ENCODE measurements at regions not wholly inside any gene's neighbourhood (a gene's known extent, or its start where the extent isn't known, plus 50 kb on each side); places are given as distances from the start of the nearest gene placed in this dataset.

GRCh38 chr2:144702051-144702450 is 182.1 kb upstream of the ZEB2 start:
- DNase-seq (ENCODE audit: low spot score), result no peak
- no peaks in the 10 kb centered on the region for H4K20me1 ChIP-seq (replicated peaks; ENCODE audit: insufficient read depth)
- Mint-ChIP-seq H3K27me3 (ENCODE audit: insufficient read depth, low read depth, poor library complexity) (no peaks in the 10 kb centered on the region), H3K9me3 (no peaks in the 10 kb centered on the region), H3K27ac (no peak overlapping the region), H3K4me1 (peaks cover 6% of the 10 kb centered on the region; the same call in 2 of the 3 replicates), H3K4me3 (no peak overlapping the region), H3K36me3 (ENCODE audit: low read depth) (no peaks in the 10 kb centered on the region)
- TF ChIP-seq, protein P1, sequence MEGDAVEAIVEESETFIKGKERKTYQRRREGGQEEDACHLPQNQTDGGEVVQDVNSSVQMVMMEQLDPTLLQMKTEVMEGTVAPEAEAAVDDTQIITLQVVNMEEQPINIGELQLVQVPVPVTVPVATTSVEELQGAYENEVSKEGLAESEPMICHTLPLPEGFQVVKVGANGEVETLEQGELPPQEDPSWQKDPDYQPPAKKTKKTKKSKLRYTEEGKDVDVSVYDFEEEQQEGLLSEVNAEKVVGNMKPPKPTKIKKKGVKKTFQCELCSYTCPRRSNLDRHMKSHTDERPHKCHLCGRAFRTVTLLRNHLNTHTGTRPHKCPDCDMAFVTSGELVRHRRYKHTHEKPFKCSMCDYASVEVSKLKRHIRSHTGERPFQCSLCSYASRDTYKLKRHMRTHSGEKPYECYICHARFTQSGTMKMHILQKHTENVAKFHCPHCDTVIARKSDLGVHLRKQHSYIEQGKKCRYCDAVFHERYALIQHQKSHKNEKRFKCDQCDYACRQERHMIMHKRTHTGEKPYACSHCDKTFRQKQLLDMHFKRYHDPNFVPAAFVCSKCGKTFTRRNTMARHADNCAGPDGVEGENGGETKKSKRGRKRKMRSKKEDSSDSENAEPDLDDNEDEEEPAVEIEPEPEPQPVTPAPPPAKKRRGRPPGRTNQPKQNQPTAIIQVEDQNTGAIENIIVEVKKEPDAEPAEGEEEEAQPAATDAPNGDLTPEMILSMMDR (conservative IDR thresholded peaks at IDR 0.05; ENCODE audit: low read depth in 2 of 2), result no peak
- TF ChIP-seq CREB1 (CRISPR knock-in tag; IDR thresholded peaks at IDR 0.05; ENCODE audit: low read depth) (no peak), EZH2 (IDR thresholded peaks at IDR 0.05; ENCODE audit: low read depth, unreplicated experiment) (no peak), STAT1 (IDR thresholded peaks at IDR 0.05; ENCODE audit: unreplicated experiment) (no peak), POLR2AphosphoS5 (IDR thresholded peaks at IDR 0.05; ENCODE audit: low read depth) (no peak), NANOG (IDR thresholded peaks at IDR 0.05; ENCODE audit: borderline replicate concordance) (no peak), ETS1 (IDR thresholded peaks at IDR 0.05) (no peak), ZNF114 (CRISPR knock-in tag; IDR thresholded peaks at IDR 0.05) (no peak), JUNB (IDR thresholded peaks at IDR 0.05; ENCODE audit: unreplicated experiment) (no peak), EZH2phosphoT487 (IDR thresholded peaks at IDR 0.05; ENCODE audit: unreplicated experiment) (no peak), ZNF331 (CRISPR knock-in tag; IDR thresholded peaks at IDR 0.05; ENCODE audit: low read depth) (no peak)
- TF ChIP-seq, protein P2, sequence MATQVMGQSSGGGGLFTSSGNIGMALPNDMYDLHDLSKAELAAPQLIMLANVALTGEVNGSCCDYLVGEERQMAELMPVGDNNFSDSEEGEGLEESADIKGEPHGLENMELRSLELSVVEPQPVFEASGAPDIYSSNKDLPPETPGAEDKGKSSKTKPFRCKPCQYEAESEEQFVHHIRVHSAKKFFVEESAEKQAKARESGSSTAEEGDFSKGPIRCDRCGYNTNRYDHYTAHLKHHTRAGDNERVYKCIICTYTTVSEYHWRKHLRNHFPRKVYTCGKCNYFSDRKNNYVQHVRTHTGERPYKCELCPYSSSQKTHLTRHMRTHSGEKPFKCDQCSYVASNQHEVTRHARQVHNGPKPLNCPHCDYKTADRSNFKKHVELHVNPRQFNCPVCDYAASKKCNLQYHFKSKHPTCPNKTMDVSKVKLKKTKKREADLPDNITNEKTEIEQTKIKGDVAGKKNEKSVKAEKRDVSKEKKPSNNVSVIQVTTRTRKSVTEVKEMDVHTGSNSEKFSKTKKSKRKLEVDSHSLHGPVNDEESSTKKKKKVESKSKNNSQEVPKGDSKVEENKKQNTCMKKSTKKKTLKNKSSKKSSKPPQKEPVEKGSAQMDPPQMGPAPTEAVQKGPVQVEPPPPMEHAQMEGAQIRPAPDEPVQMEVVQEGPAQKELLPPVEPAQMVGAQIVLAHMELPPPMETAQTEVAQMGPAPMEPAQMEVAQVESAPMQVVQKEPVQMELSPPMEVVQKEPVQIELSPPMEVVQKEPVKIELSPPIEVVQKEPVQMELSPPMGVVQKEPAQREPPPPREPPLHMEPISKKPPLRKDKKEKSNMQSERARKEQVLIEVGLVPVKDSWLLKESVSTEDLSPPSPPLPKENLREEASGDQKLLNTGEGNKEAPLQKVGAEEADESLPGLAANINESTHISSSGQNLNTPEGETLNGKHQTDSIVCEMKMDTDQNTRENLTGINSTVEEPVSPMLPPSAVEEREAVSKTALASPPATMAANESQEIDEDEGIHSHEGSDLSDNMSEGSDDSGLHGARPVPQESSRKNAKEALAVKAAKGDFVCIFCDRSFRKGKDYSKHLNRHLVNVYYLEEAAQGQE (IDR thresholded peaks at IDR 0.05; ENCODE audit: unreplicated experiment), result no peak
- TF ChIP-seq, protein P3, sequence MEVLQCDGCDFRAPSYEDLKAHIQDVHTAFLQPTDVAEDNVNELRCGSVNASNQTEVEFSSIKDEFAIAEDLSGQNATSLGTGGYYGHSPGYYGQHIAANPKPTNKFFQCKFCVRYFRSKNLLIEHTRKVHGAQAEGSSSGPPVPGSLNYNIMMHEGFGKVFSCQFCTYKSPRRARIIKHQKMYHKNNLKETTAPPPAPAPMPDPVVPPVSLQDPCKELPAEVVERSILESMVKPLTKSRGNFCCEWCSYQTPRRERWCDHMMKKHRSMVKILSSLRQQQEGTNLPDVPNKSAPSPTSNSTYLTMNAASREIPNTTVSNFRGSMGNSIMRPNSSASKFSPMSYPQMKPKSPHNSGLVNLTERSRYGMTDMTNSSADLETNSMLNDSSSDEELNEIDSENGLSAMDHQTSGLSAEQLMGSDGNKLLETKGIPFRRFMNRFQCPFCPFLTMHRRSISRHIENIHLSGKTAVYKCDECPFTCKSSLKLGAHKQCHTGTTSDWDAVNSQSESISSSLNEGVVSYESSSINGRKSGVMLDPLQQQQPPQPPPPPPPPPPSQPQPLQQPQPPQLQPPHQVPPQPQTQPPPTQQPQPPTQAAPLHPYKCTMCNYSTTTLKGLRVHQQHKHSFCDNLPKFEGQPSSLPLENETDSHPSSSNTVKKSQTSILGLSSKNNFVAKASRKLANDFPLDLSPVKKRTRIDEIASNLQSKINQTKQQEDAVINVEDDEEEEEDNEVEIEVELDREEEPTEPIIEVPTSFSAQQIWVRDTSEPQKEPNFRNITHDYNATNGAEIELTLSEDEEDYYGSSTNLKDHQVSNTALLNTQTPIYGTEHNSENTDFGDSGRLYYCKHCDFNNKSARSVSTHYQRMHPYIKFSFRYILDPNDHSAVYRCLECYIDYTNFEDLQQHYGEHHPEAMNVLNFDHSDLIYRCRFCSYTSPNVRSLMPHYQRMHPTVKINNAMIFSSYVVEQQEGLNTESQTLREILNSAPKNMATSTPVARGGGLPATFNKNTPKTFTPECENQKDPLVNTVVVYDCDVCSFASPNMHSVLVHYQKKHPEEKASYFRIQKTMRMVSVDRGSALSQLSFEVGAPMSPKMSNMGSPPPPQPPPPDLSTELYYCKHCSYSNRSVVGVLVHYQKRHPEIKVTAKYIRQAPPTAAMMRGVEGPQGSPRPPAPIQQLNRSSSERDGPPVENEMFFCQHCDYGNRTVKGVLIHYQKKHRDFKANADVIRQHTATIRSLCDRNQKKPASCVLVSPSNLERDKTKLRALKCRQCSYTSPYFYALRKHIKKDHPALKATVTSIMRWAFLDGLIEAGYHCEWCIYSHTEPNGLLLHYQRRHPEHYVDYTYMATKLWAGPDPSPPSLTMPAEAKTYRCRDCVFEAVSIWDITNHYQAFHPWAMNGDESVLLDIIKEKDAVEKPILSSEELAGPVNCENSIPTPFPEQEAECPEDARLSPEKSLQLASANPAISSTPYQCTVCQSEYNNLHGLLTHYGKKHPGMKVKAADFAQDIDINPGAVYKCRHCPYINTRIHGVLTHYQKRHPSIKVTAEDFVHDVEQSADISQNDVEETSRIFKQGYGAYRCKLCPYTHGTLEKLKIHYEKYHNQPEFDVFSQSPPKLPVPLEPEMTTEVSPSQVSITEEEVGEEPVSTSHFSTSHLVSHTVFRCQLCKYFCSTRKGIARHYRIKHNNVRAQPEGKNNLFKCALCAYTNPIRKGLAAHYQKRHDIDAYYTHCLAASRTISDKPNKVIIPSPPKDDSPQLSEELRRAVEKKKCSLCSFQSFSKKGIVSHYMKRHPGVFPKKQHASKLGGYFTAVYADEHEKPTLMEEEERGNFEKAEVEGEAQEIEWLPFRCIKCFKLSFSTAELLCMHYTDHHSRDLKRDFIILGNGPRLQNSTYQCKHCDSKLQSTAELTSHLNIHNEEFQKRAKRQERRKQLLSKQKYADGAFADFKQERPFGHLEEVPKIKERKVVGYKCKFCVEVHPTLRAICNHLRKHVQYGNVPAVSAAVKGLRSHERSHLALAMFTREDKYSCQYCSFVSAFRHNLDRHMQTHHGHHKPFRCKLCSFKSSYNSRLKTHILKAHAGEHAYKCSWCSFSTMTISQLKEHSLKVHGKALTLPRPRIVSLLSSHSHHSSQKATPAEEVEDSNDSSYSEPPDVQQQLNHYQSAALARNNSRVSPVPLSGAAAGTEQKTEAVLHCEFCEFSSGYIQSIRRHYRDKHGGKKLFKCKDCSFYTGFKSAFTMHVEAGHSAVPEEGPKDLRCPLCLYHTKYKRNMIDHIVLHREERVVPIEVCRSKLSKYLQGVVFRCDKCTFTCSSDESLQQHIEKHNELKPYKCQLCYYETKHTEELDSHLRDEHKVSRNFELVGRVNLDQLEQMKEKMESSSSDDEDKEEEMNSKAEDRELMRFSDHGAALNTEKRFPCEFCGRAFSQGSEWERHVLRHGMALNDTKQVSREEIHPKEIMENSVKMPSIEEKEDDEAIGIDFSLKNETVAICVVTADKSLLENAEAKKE (CRISPR knock-in tag; IDR thresholded peaks at IDR 0.05), result no peak
- H3K4me2 ChIP-seq, result no peak overlapping the region
- no peaks in the 10 kb centered on the region for H3K9me2 ChIP-seq (ENCODE audit: insufficient read depth)
- no peaks in the 10 kb centered on the region for H3K27me3 ChIP-seq (ENCODE audit: insufficient read depth)
- no peak overlapping the region for H3K27ac ChIP-seq (ENCODE audit: low read depth)
- no peak for ATAC-seq
- no peak overlapping the region for H2AFZ ChIP-seq
- no peak overlapping the region for H3K4me3 ChIP-seq
- H3F3A ChIP-seq (replicated peaks; ENCODE audit: low read depth), result no peaks in the 10 kb centered on the region
- H3K79me2 ChIP-seq (replicated peaks; ENCODE audit: insufficient read depth), result no peaks in the 10 kb centered on the region
- H3K4me1 ChIP-seq (ENCODE audit: insufficient read depth), result no peaks in the 10 kb centered on the region
- no peaks in the 10 kb centered on the region for H3K36me3 ChIP-seq (ENCODE audit: insufficient read depth)

Measured in GM23338 (cell line).